A673 (cell line): ENCODE measurements at regions not wholly inside any gene's neighbourhood (a gene's known extent, or its start where the extent isn't known, plus 50 kb on each side); places are given as distances from the start of the nearest gene placed in this dataset.

Experiments
- EZH2 ChIP-seq: fragments of 200-600 bp; sonication (generic); IDR thresholded peaks from 2 replicates; pipeline ENCODE4 v1.6.1; 2017; ENCODE audit warnings: borderline replicate concordance, low read depth, mild to moderate bottlenecking, mixed read lengths, antibody characterized with exemption, low read length; ENCODE audit not compliant: poor library complexity, severe bottlenecking
- TF ChIP-seq, protein P1 (sequence below): fragments of 300-800, 200-600 bp; sonication (generic); conservative IDR thresholded peaks from 2 replicates; pipeline ENCODE4 v1.5.1; 2017; ENCODE audit warnings: low read depth, mild to moderate bottlenecking, antibody characterized with exemption, low read length, moderate library complexity, mixed read lengths

DNA sequence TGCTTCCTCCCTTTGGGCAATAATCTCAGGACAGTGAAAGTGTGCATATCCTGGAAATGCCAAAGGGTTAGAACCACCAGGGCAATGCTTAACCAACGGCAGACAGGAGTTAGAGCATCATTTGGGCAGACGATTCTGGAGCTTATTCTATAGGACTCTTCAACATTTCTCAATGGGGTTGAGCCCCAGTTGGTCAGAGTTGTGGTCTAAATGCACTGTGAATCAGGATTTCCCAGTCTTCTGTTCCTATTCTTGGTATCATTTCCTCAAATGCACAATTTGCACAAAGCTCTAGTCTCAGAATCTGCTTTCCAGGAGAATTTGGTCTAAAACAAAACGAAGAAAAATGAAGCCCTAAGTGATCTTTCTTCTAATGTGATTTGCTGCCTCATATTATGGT is 389.6 kb upstream of the JAG1 start:
- TF ChIP-seq, protein P1, sequence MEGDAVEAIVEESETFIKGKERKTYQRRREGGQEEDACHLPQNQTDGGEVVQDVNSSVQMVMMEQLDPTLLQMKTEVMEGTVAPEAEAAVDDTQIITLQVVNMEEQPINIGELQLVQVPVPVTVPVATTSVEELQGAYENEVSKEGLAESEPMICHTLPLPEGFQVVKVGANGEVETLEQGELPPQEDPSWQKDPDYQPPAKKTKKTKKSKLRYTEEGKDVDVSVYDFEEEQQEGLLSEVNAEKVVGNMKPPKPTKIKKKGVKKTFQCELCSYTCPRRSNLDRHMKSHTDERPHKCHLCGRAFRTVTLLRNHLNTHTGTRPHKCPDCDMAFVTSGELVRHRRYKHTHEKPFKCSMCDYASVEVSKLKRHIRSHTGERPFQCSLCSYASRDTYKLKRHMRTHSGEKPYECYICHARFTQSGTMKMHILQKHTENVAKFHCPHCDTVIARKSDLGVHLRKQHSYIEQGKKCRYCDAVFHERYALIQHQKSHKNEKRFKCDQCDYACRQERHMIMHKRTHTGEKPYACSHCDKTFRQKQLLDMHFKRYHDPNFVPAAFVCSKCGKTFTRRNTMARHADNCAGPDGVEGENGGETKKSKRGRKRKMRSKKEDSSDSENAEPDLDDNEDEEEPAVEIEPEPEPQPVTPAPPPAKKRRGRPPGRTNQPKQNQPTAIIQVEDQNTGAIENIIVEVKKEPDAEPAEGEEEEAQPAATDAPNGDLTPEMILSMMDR, result no peak
- no peak for TF ChIP-seq EZH2
